IPS-15b (cell line): ENCODE measurements at regions not wholly inside any gene's neighbourhood (a gene's known extent, or its start where the extent isn't known, plus 50 kb on each side); places are given as distances from the start of the nearest gene placed in this dataset.
"Not testable (repeated sequence)": the region's sequence is repeated elsewhere in the genome, so short reads cannot be mapped to it uniquely, and the experiment has no call there.

Experiments used
- H3K27me3 ChIP-seq: one replicate; pipeline ENCODE4 v1.6.1; 2013; ENCODE audit warnings: low read length; ENCODE audit not compliant: control insufficient read depth, insufficient read depth
- H3K36me3 ChIP-seq: one replicate; pipeline ENCODE4 v1.6.1; 2013; ENCODE audit warnings: low read length; ENCODE audit not compliant: control insufficient read depth, insufficient read depth
- H3K4me1 ChIP-seq: one replicate; pipeline ENCODE4 v1.6.1; 2013; ENCODE audit warnings: mild to moderate bottlenecking, low read length; ENCODE audit not compliant: control insufficient read depth, insufficient read depth
- H3K4me3 ChIP-seq: one replicate; pipeline ENCODE4 v1.5.1; 2013; ENCODE audit warnings: low read depth, low read length
- H3K9ac ChIP-seq: one replicate; pipeline ENCODE4 v1.6.1; 2013; ENCODE audit warnings: low read depth, mild to moderate bottlenecking, low read length
- H3K9me3 ChIP-seq: one replicate; pipeline ENCODE4 v1.6.1; 2013; ENCODE audit warnings: mild to moderate bottlenecking, low read length; ENCODE audit not compliant: control insufficient read depth, insufficient read depth

DNA sequence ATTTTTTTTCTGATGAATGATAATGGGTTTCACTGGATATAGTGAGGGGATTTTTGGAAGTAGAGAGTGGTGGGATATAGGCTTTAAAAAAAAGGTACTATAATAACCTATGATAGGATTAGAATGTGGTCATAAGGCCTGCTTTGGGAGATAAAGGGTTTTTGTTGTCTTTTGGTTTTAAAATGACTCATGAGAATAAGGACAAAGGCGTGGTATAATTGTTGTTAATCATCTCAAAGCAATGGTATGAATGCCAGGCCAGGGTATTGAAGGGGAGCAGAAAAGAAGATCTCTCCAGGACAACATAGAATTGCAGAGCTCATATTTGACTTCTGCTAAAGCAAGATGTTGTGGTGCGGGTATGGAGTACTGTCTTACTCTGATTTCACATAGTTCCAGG is 579.4 kb downstream of the JRKL start:
- no peak overlapping the region for H3K4me3 ChIP-seq
- H3K9ac ChIP-seq: no peak overlapping the region
- H3K9me3 ChIP-seq: no peaks in the 10 kb centered on the region
- no peaks in the 10 kb centered on the region for H3K36me3 ChIP-seq
- no peaks in the 10 kb centered on the region for H3K27me3 ChIP-seq
- no peaks in the 10 kb centered on the region for H3K4me1 ChIP-seq

DNA sequence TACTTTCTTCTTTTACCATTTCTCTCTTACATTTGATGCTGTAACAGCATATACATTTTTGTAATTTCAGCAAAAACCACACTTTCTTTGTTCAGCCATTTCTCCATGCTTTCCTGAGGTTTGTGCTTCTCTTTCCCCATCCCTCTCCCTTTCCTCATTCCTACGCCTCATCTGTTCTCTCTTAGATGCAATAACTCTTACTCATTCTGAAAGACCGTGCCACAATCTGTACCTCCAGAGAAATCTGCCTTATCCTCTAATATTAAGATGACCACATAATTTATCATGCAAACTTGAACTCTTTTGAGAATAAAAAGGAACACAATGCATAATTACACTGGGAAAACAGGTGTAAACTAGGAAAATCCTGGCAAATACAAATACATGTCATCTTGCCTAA is 588.9 kb downstream of the JRKL start:
- H3K27me3 ChIP-seq: no peaks in the 10 kb centered on the region
- H3K4me1 ChIP-seq: no peaks in the 10 kb centered on the region
- no peaks in the 10 kb centered on the region for H3K36me3 ChIP-seq
- H3K9ac ChIP-seq: no peak overlapping the region
- no peak overlapping the region for H3K4me3 ChIP-seq
- H3K9me3 ChIP-seq: no peaks in the 10 kb centered on the region

DNA sequence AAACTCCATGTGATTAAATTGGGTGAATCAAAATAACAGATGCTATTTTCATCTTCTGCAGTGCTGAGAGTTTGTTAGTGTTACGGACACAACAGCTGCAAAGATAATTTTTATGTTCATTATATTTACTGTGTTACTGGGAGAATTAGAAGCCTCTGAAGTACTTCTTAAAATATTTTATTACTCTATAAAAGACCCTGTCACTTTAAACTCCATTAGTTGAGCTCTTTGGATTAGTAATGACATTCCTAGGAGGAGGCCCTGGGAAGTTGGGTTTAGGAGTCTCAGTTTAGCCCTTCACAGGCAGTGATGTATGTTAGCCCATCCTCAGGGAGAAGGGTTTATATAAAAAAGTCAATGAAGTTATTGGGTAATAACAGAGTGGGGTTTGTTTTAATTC is 596.7 kb downstream of the JRKL start:
- Histone ChIP-seq H3K27me3 (no peaks in the 10 kb centered on the region), H3K9ac (no peak overlapping the region), H3K36me3 (no peaks in the 10 kb centered on the region)

DNA sequence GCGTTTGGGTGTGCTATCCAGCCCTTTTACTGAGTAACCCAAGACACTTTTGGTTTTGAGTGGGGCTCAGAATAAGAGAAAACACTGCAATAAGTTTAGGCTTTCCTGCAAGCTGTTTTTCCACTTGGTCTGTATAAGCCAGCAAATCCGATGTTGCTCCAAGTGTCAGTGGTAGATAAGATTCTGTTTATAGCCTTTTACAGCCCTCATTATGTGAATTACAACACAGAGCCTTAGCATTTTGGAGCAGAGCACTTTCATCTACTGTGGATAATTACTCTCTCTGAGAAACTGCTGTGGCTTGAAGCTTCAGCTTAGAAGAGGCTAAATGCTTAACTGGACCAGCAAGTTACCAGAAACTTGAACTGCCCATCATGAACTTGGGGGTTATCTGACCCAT is 601.1 kb downstream of the JRKL start:
- H3K9ac ChIP-seq: no peak overlapping the region
- no peak overlapping the region for H3K4me3 ChIP-seq
- H3K4me1 ChIP-seq: no peaks in the 10 kb centered on the region
- H3K9me3 ChIP-seq: no peaks in the 10 kb centered on the region
- H3K27me3 ChIP-seq: no peaks in the 10 kb centered on the region
- H3K36me3 ChIP-seq: no peaks in the 10 kb centered on the region

More for the DNA sequence above, 596.7 kb downstream of the JRKL start:
- H3K4me3 ChIP-seq: no peak overlapping the region
- H3K9me3 ChIP-seq: no peaks in the 10 kb centered on the region
- H3K4me1 ChIP-seq: no peaks in the 10 kb centered on the region

DNA sequence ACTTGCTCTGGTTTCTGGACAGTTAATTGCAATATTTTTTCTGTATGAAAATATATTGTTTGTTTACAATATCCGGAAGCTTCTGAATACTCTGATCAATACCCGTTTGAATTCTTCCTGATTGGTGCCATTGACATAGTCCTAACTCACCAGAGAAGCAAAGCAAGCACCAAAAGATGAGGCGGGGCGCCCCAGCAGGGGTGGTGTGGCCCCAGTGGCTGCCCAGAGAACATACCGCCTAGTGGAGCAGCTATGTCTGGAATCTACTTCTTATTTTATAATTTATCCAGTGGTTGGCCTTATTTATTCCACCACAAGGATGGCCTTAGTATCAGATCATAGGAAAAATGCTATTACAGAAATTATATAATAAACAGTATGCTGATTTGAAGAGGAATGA is 610.7 kb downstream of the JRKL start:
- Histone ChIP-seq H3K27me3 (no peaks in the 10 kb centered on the region), H3K4me3 (no peak overlapping the region), H3K36me3 (no peaks in the 10 kb centered on the region), H3K9ac (no peak overlapping the region), H3K4me1 (no peaks in the 10 kb centered on the region), H3K9me3 (no peaks in the 10 kb centered on the region)

DNA sequence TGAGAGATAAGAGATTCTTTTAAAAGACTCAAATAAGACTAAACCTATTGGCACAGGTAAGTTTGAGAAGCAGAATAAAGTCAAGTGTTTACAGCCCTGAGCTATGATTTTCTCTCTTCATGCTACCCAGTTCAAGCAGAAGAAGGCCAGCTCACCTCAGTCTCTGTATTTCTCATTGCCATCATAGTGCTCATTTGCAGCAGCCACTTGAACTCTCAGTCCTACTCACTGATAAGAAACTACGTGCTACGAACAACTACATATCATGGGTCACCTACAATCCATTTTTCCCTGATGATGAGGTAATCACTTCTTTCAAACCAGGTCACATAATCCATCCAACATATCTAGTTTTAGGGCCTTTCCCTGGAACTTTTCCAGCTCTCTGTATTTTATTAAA is 617.5 kb downstream of the JRKL start:
- no peak overlapping the region for H3K4me3 ChIP-seq
- H3K4me1 ChIP-seq: no peaks in the 10 kb centered on the region
- H3K27me3 ChIP-seq: no peaks in the 10 kb centered on the region
- H3K36me3 ChIP-seq: no peaks in the 10 kb centered on the region
- H3K9me3 ChIP-seq: no peaks in the 10 kb centered on the region
- no peak overlapping the region for H3K9ac ChIP-seq

DNA sequence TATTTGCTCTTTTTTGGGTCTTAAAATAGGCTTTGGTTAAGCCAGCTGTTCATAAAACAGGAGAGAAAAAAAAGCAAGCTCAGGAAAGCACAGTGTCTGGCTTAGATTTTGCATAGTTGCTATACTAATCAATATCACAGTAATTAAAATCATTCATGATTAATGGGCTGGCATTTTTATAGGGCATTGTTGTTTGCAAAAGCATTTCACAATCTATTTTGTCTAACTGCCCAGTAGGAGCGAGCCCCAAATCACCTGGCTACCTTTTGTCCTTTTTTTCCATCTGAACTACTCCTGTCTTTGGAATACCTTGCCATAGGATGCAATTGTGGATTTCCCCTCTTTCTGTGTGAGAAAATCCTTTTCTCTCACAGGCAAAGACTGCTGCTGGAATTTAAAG is 619.8 kb downstream of the JRKL start:
- Histone ChIP-seq H3K36me3 (no peaks in the 10 kb centered on the region), H3K27me3 (no peaks in the 10 kb centered on the region), H3K4me3 (no peak overlapping the region), H3K4me1 (no peaks in the 10 kb centered on the region), H3K9me3 (no peaks in the 10 kb centered on the region), H3K9ac (no peak overlapping the region)

DNA sequence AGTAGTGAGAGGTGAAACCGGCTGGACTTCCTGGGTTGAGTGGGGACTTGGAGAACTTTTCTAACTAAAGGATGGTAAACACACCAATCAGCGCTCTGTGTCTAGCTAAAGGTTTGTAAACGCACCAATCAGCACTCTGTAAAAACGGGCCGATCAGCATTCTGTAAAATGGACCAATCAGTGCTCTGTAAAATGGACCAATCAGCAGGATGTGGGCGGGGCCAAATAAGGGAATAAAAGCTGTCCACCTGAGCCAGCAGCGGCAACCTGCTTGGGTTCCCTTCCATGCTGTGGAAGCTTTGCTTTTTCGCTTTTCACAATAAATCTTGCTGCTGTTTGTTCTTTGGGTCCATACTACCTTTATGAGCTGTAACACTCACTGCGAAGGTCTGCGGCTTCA is 621.2 kb downstream of the JRKL start:
- not testable (repeated sequence) for H3K9ac ChIP-seq, H3K36me3 ChIP-seq, H3K4me3 ChIP-seq, H3K9me3 ChIP-seq, H3K4me1 ChIP-seq, H3K27me3 ChIP-seq

DNA sequence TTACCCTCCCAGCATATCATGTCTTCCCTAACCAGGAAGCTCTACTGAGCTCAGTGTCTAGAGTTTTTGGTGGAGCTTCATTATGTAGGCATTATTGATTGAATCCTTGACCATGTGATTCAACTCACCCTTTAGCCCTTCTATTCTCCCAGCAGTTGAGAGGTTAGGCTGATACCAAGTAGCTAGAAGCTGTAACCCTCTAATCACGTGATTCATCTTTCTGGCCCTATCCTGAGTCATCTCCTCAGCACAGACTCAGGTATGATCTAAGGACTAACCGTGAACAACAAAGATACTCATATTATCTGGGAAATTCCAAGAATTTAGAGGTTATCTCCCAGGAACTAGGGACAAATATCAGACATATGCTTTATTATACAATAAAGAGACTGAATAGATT is 625.5 kb downstream of the JRKL start:
- no peak overlapping the region for H3K9ac ChIP-seq
- H3K4me3 ChIP-seq: no peak overlapping the region
- H3K27me3 ChIP-seq: no peaks in the 10 kb centered on the region
- no peaks in the 10 kb centered on the region for H3K4me1 ChIP-seq
- H3K9me3 ChIP-seq: no peaks in the 10 kb centered on the region
- no peaks in the 10 kb centered on the region for H3K36me3 ChIP-seq

DNA sequence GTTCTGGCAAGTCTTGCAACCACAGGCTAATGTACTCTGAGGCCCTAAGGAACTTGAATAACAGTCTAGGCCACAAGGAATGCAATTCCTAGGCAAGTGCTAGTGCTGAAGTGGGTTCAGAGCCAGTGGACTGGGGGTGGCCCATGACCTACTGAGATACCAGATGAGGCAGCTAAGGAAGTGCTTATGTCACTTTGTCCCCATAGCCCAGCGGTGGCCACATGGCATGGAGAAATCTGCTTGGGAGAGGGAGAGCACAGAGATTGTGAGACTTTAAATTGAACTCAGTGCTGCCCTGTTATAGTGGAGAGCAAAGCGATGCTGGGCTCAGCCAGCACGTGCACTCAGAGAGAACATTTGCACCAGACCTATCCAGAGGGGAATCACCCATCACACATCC is 629.5 kb downstream of the JRKL start:
- no peaks in the 10 kb centered on the region for H3K36me3 ChIP-seq
- H3K27me3 ChIP-seq: no peaks in the 10 kb centered on the region
- no peak overlapping the region for H3K4me3 ChIP-seq
- no peak overlapping the region for H3K9ac ChIP-seq
- no peaks in the 10 kb centered on the region for H3K4me1 ChIP-seq
- no peaks in the 10 kb centered on the region for H3K9me3 ChIP-seq

DNA sequence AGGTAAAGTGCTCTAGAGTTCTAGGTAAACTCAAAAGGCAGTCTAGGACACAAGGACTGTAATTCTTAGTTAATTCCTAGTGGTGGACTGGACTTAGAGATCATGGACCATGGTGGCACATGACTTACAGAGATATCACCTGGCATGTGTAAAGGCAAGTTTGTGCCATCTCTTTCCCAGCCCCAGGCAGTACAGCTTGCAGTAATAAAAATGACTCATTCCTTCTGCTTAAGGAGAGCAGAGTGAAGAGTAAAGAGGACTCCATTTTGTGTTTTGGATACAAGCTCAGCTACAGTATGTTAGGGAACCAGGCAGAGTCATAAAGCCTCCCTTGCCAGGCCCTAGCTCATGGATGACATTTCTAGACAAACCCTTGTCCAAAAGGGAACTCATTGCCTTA is 629.9 kb downstream of the JRKL start:
- no peak overlapping the region for H3K9ac ChIP-seq
- H3K4me1 ChIP-seq: no peaks in the 10 kb centered on the region
- no peaks in the 10 kb centered on the region for H3K9me3 ChIP-seq
- no peak overlapping the region for H3K4me3 ChIP-seq
- no peaks in the 10 kb centered on the region for H3K36me3 ChIP-seq
- no peaks in the 10 kb centered on the region for H3K27me3 ChIP-seq

DNA sequence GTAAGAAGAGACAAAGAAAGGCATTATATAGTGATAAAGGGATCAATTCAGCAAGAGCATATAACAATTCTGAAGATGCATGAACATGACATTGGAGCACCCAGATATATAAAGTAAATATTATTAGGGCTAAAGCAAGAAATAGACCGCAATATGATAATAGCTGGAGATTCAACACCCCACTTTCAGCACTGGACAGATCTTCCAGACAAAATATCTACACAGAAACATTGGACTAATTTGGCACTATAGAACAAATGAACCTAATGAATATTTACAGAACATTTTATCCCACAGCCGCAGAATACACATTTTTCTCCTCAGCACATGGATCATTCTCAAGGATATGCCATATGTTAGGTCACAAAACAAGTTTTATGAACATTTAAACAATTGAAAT is 633.1 kb downstream of the JRKL start:
- Histone ChIP-seq H3K36me3 (no peaks in the 10 kb centered on the region), H3K27me3 (no peaks in the 10 kb centered on the region), H3K9ac (no peak overlapping the region), H3K4me1 (no peaks in the 10 kb centered on the region), H3K9me3 (no peaks in the 10 kb centered on the region), H3K4me3 (no peak overlapping the region)

DNA sequence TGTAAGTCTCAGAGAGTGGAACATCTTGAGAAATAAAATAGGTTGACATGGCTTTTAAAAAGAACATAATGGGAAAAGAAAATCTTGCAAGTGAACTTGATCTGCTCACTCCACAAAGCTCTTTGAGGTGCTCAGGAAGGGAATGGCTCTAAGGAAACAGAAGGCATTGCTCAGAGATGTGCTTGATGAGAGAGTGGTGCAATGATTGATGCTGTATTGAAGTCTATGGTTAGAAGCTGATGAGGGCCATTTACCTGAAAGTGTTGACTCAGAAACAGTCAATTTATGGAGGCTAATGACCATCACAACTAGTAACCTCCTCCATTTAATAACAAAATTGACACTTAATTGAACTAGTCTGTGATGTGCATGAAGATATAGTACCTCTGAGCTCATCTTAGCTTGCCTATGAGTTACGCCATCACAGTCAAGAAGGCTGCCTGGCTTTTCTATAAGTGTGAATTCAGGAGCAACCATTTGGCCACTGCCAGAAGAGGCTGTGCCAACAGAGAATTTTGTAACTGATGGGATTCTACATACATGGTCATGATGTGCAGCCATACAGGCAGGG is 639.1 kb downstream of the JRKL start:
- Histone ChIP-seq H3K9me3 (no peaks in the 10 kb centered on the region), H3K27me3 (no peaks in the 10 kb centered on the region), H3K36me3 (no peaks in the 10 kb centered on the region), H3K4me1 (peaks cover 4% of the 10 kb centered on the region), H3K4me3 (no peak overlapping the region), H3K9ac (no peak overlapping the region)
